ENCODE measurements at regions not wholly inside any gene's neighbourhood (a gene's known extent, or its start where the extent isn't known, plus 50 kb on each side); places are given as distances from the start of the nearest gene placed in this dataset.

GRCh38 chr4:144514736-144515135 is 131.2 kb upstream of the HHIP start:
- no peak overlapping the region for H3K4me3 ChIP-seq (ENCODE audit: control insufficient read depth, low read depth, low read length)
- DNase-seq (ENCODE audit: low read depth), result no peak
- no peak for TF ChIP-seq CTCF (conservative IDR thresholded peaks at IDR 0.05; ENCODE audit: control insufficient read depth, insufficient read depth, low read depth, low read length)

GRCh38 chr4:144518181-144518895 is 127.6 kb upstream of the HHIP start:
- TF ChIP-seq CTCF (conservative IDR thresholded peaks at IDR 0.05; ENCODE audit: control insufficient read depth, insufficient read depth, low read depth, low read length), result no peak
- no peak for DNase-seq (ENCODE audit: low read depth)
- no peak overlapping the region for H3K4me3 ChIP-seq (ENCODE audit: control insufficient read depth, low read depth, low read length)

GRCh38 chr4:144531841-144532240 is 114.1 kb upstream of the HHIP start:
- no peak for TF ChIP-seq CTCF (conservative IDR thresholded peaks at IDR 0.05; ENCODE audit: control insufficient read depth, insufficient read depth, low read depth, low read length)
- no peak overlapping the region for H3K4me3 ChIP-seq (ENCODE audit: control insufficient read depth, low read depth, low read length)
- peak; percentile 15 for DNase-seq (ENCODE audit: low read depth)

GRCh38 chr4:144547678-144548298 is 98.2 kb upstream of the HHIP start:
- H3K4me3 ChIP-seq (ENCODE audit: control insufficient read depth, low read depth, low read length), result no peak overlapping the region
- no peak for TF ChIP-seq CTCF (conservative IDR thresholded peaks at IDR 0.05; ENCODE audit: control insufficient read depth, insufficient read depth, low read depth, low read length)
- no peak for DNase-seq (ENCODE audit: low read depth)

- no peak for DNase-seq (ENCODE audit: low read depth)
- H3K4me3 ChIP-seq (ENCODE audit: control insufficient read depth, low read depth, low read length), result no peak overlapping the region
- no peak for TF ChIP-seq CTCF (conservative IDR thresholded peaks at IDR 0.05; ENCODE audit: control insufficient read depth, insufficient read depth, low read depth, low read length)
These were observed 89.3 kb upstream of the HHIP start for GRCh38 chr4:144556636-144557035.

GRCh38 chr4:144557404-144557803 is 88.6 kb upstream of the HHIP start:
- DNase-seq (ENCODE audit: low read depth), result peak; percentile 33
- TF ChIP-seq CTCF (conservative IDR thresholded peaks at IDR 0.05; ENCODE audit: control insufficient read depth, insufficient read depth, low read depth, low read length), result no peak
- no peak overlapping the region for H3K4me3 ChIP-seq (ENCODE audit: control insufficient read depth, low read depth, low read length)

Measured in fibroblast of mammary gland (primary cell).